HCT116 (cell line): ENCODE measurements at regions not wholly inside any gene's neighbourhood (a gene's known extent, or its start where the extent isn't known, plus 50 kb on each side); places are given as distances from the start of the nearest gene placed in this dataset.

Experiments
- ATAC-seq: fragments of 200-7000 bp; cut with Tn5 transposase; 2 replicates; pipeline ENCODE4 v1.9.1; 2020; ENCODE audit warnings: mild to moderate bottlenecking, moderate library complexity
- BruUV-seq: library from RNA; stranded (reverse); fragments of 400-500 nt; replicated peaks from 2 replicates; lab custom pipeline; 2021; lab: Mats Ljungman, UMichigan
- CTCF ChIA-PET: fragments of 300-600 bp; sonication (Branson Sonifier 250); formaldehyde crosslinking; loops from one replicate; lab custom pipeline; 2021; ENCODE audit warnings: antibody characterized with exemption; lab: Charles Lee
- POLR2A ChIA-PET: fragments of 300-600, 350-600 bp; sonication (Branson Sonifier 250); formaldehyde crosslinking; loops from one replicate; lab custom pipeline; 2021; ENCODE audit warnings: antibody characterized with exemption; lab: Charles Lee
- RAD21 ChIA-PET, 2 experiments: fragments of 300-600 bp; sonication (Branson Sonifier 250); formaldehyde crosslinking; loops; one replicate each; lab custom pipeline; 2023; ENCODE audit warnings: low total read pairs in 2 of 2; ENCODE audit not compliant: uncharacterized antibody in 2 of 2, unreplicated experiment in 2 of 2, low non-redundant PET in 1 of 2; lab: Charles Lee
- DNase-seq: peaks from one replicate; pipeline ENCODE4 v3.0.0-alpha.2; 2010; ENCODE audit warnings: low read depth, low spot score
- H2AFZ ChIP-seq: fragments of 200-600 bp; shearing (Covaris generic), sonication (generic); 2 replicates; pipeline ENCODE4 v1.6.1; 2017; ENCODE audit warnings: low read depth, mixed run types, mixed read lengths, antibody characterized with exemption, low read length; ENCODE audit not compliant: poor library complexity, severe bottlenecking
- H3K27ac ChIP-seq: 2 replicates; pipeline ENCODE4 v1.5.1; 2012; ENCODE audit warnings: low read depth, low read length
- H3K27me3 ChIP-seq: fragments of 200-600 bp; sonication (generic); 2 replicates; pipeline ENCODE4 v1.6.1; 2016; ENCODE audit warnings: mixed run types, low read length, mixed read lengths; ENCODE audit not compliant: insufficient read depth
- H3K36me3 ChIP-seq, 2 experiments: fragments of 200-500 bp in 1 of 2; fragments of 200-600 bp in 1 of 2; sonication (Bioruptor generic) in 1 of 2; sonication (generic) in 1 of 2; 2 replicates each; pipeline versions ENCODE4 v1.5.1 to v1.6.1; 2014 to 2016; ENCODE audit warnings: low read length in 2 of 2, inconsistent platforms in 1 of 2, mixed read lengths in 1 of 2, mixed run types in 1 of 2; ENCODE audit not compliant: insufficient read depth in 2 of 2, control insufficient read depth in 1 of 2
- H3K4me1 ChIP-seq, 2 experiments: fragments of 200-600 bp in 1 of 2; sonication (generic) in 1 of 2; 2 replicates each; pipeline versions ENCODE4 v1.5.1 to v1.6.1; 2012 to 2017; ENCODE audit warnings: low read length in 2 of 2, inconsistent platforms in 1 of 2, mild to moderate bottlenecking in 1 of 2, mixed read lengths in 1 of 2, mixed run types in 1 of 2, moderate library complexity in 1 of 2; ENCODE audit not compliant: insufficient read depth in 2 of 2, control insufficient read depth in 1 of 2
- H3K4me2 ChIP-seq: fragments of 200-600 bp; sonication (generic); 2 replicates; pipeline ENCODE4 v1.6.1; 2017; ENCODE audit warnings: mixed run types, low read length, mixed read lengths
- H3K4me3 ChIP-seq, 2 experiments: fragments of 200-600 bp in 1 of 2; sonication (generic) in 1 of 2; replicated peaks in 1 of 2; 2 replicates each; pipeline ENCODE4 v1.5.1; 2011 to 2016; ENCODE audit warnings: low read length in 2 of 2, control low read depth in 1 of 2, low read depth in 1 of 2, mild to moderate bottlenecking in 1 of 2, mixed read lengths in 1 of 2, mixed run types in 1 of 2
- H3K79me2 ChIP-seq: fragments of 200-600 bp; sonication (generic); 2 replicates; pipeline ENCODE4 v1.6.1; 2017; ENCODE audit warnings: mild to moderate bottlenecking, mixed run types, low read length, moderate library complexity, mixed read lengths; ENCODE audit not compliant: insufficient read depth
- H3K9ac ChIP-seq: fragments of 200-600 bp; sonication (generic); 2 replicates; pipeline ENCODE4 v1.6.1; 2016; ENCODE audit warnings: low read length, mixed read lengths
- H3K9me2 ChIP-seq: fragments of 200-600 bp; sonication (generic), shearing (Covaris generic); 2 replicates; pipeline ENCODE4 v1.6.1; 2017; ENCODE audit warnings: mixed run types, mild to moderate bottlenecking, moderate library complexity; ENCODE audit not compliant: insufficient read depth
- H3K9me3 ChIP-seq, 2 experiments: fragments of 200-500 bp in 1 of 2; fragments of 200-600 bp in 1 of 2; sonication (Bioruptor generic) in 1 of 2; sonication (generic) in 1 of 2; 2 replicates each; pipeline ENCODE4 v1.6.1; 2014 to 2017; ENCODE audit warnings: low read length in 2 of 2, mixed read lengths in 2 of 2, inconsistent platforms in 1 of 2, low read depth in 1 of 2, mild to moderate bottlenecking in 1 of 2, mixed run types in 1 of 2, moderate library complexity in 1 of 2; ENCODE audit not compliant: control insufficient read depth in 1 of 2, insufficient read depth in 1 of 2
- H4K20me1 ChIP-seq: fragments of 200-600 bp; sonication (generic), shearing (Covaris generic); 2 replicates; pipeline ENCODE4 v1.6.1; 2017; ENCODE audit warnings: mixed run types, mild to moderate bottlenecking, moderate library complexity; ENCODE audit not compliant: insufficient read depth
- CEBPB ChIP-seq: IDR thresholded peaks from 2 replicates; pipeline ENCODE4 v1.6.1; 2012; ENCODE audit warnings: low read depth
- ELF1 ChIP-seq: IDR thresholded peaks from 2 replicates; pipeline ENCODE4 v1.6.1; 2012; ENCODE audit warnings: low read depth, borderline replicate concordance
- EZH2 ChIP-seq: fragments of 200-600 bp; sonication (generic); IDR thresholded peaks from 2 replicates; pipeline ENCODE4 v1.6.1; 2017; ENCODE audit warnings: antibody characterized with exemption, mixed run types
- EZH2phosphoT487 ChIP-seq: fragments of 200-600 bp; IDR thresholded peaks from 2 replicates; pipeline ENCODE4 v1.6.1; 2018; ENCODE audit warnings: antibody characterized with exemption, borderline replicate concordance
- FOSL1 ChIP-seq: IDR thresholded peaks from 2 replicates; pipeline ENCODE4 v1.6.1; 2012; ENCODE audit warnings: low read depth
- JUND ChIP-seq: IDR thresholded peaks from 2 replicates; pipeline ENCODE4 v1.6.1; 2012
- MAX ChIP-seq: IDR thresholded peaks from 2 replicates; pipeline ENCODE4 v1.6.1; 2012
- POLR2A ChIP-seq: IDR thresholded peaks from 2 replicates; pipeline ENCODE4 v1.7.0; 2011; ENCODE audit warnings: borderline replicate concordance; ENCODE audit not compliant: insufficient read depth, insufficient read length; ENCODE audit errors: extremely low read depth
- POLR2AphosphoS5 ChIP-seq: IDR thresholded peaks from 2 replicates; pipeline ENCODE4 v1.6.1; 2011; ENCODE audit warnings: mild to moderate bottlenecking, low read depth, low read length, moderate library complexity
- RAD21 ChIP-seq: IDR thresholded peaks from 2 replicates; pipeline ENCODE4 v1.6.1; 2012; ENCODE audit warnings: low read depth, mild to moderate bottlenecking
- SIN3A ChIP-seq: IDR thresholded peaks from 2 replicates; pipeline ENCODE4 v1.6.1; 2012; ENCODE audit warnings: low read depth
- SRF ChIP-seq: IDR thresholded peaks from 2 replicates; pipeline ENCODE4 v1.6.1; 2012; ENCODE audit warnings: low read depth
- YY1 ChIP-seq: IDR thresholded peaks from 2 replicates; pipeline ENCODE4 v1.6.1; 2011; ENCODE audit warnings: low read length, low read depth, moderate library complexity, mild to moderate bottlenecking; ENCODE audit not compliant: insufficient replicate concordance; ENCODE audit errors: extremely low read depth
- ZBTB33 ChIP-seq: IDR thresholded peaks from 2 replicates; pipeline ENCODE4 v1.6.1; 2011; ENCODE audit warnings: mild to moderate bottlenecking, low read length, moderate library complexity; ENCODE audit not compliant: insufficient replicate concordance; ENCODE audit errors: extremely low read depth
- ZFX ChIP-seq: fragments of 450-650 bp; IDR thresholded peaks from 2 replicates; pipeline ENCODE4 v1.6.1; 2017
- ZNF274 ChIP-seq: fragments of 200-500 bp; sonication (Bioruptor generic); IDR thresholded peaks from 2 replicates; pipeline ENCODE4 v1.6.1; 2014; ENCODE audit warnings: mild to moderate bottlenecking, low read depth, low read length, inconsistent platforms
- intact Hi-C: fragments of 100-400 bp; cut with micrococcal nuclease; formaldehyde crosslinking; loops from 2 replicates; pipeline ENCODE4 v1.10.0; 2022

GRCh38 chr14:85824526-85824925 is 294.6 kb downstream of the FLRT2 start:
- DNase-seq (no peak), ATAC-seq (no peak)
- H3K27me3 ChIP-seq: no peaks in the 10 kb centered on the region
- TF ChIP-seq POLR2AphosphoS5 (no peak), CEBPB (no peak)
- no peak overlapping the region for H3K4me2 ChIP-seq
- no peaks in the 10 kb centered on the region for H4K20me1 ChIP-seq
- no peak overlapping the region for H3K9ac ChIP-seq
- POLR2A ChIA-PET: no interaction called here
- H3K36me3 ChIP-seq: no peaks in the 10 kb centered on the region
- H3K9me2 ChIP-seq: no peaks in the 10 kb centered on the region
- intact Hi-C loops: no loop called here
- H2AFZ ChIP-seq: no peak overlapping the region
- RAD21 ChIA-PET: no interaction called here
- CTCF ChIA-PET: no interaction called here
- peaks cover 0 to 13% of the 10 kb centered on the region in 2 experiments; a peak in 2 of 4 replicates for H3K9me3 ChIP-seq
- BruUV-seq: no TSS peak
- no peaks in the 10 kb centered on the region for H3K79me2 ChIP-seq
- no peak overlapping the region for H3K27ac ChIP-seq
- H3K4me1 ChIP-seq: no peaks in the 10 kb centered on the region
- H3K4me3 ChIP-seq: no peak overlapping the region

- Histone ChIP-seq H3K4me3 (no peak overlapping the region), H3K4me1 (no peaks in the 10 kb centered on the region), H4K20me1 (no peaks in the 10 kb centered on the region), H3K36me3 (no peaks in the 10 kb centered on the region), H3K27ac (no peak overlapping the region), H3K4me2 (no peak overlapping the region), H3K27me3 (no peaks in the 10 kb centered on the region), H2AFZ (no peak overlapping the region), H3K9me3 (peaks cover 0 to 20% of the 10 kb centered on the region in 2 experiments; a peak in 2 of 4 replicates), H3K9ac (no peak overlapping the region), H3K9me2 (no peaks in the 10 kb centered on the region), H3K79me2 (no peaks in the 10 kb centered on the region)
- POLR2A ChIA-PET: no interaction called here
- DNase-seq (no peak), ATAC-seq (no peak)
- RAD21 ChIA-PET: no interaction called here
- no peak for TF ChIP-seq MAX
- no peak for TF ChIP-seq EZH2phosphoT487
- TF ChIP-seq SRF: no peak
- no peak for TF ChIP-seq SIN3A
- TF ChIP-seq RAD21: no peak
- no peak for TF ChIP-seq FOSL1
- TF ChIP-seq POLR2A: no peak
- TF ChIP-seq ZBTB33: no peak
- TF ChIP-seq EZH2: no peak
- no peak for TF ChIP-seq ZFX
- TF ChIP-seq YY1: no peak
- no peak for TF ChIP-seq ZNF274
- TF ChIP-seq ELF1: no peak
- no peak for TF ChIP-seq JUND
- intact Hi-C loops: no loop called here
- CTCF ChIA-PET: no interaction called here
- BruUV-seq: no TSS peak
Observed at GRCh38 chr14:85822236-85822635, 292.3 kb downstream of the FLRT2 start.
